ENCODE measurements at regions not wholly inside any gene's neighbourhood (a gene's known extent, or its start where the extent isn't known, plus 50 kb on each side); places are given as distances from the start of the nearest gene placed in this dataset.

DNA sequence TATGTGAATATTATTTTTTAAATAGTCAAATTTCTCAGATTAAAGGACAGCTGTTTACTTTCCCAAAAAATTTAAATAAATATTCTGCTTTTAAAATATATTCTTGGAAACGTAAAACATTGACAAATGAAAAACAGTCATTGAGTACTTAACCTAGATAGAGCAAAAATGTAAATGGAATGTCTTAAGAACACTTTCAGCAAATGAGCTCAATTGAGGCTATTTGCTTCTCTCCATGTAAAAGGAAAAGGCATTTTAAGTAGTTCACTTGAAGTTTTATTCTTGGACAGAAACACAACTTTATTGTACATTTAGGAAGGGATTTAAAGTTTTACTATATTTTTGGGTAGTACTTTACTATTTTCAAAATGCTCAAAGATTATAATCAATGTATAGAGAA lies 983.6 kb upstream of the TYRP1 start (continued):
- TF ChIP-seq CHD2 (IDR thresholded peaks at IDR 0.05; ENCODE audit: low read length, partially characterized antibody), result no peak
- no peak for TF ChIP-seq HDAC2 (IDR thresholded peaks at IDR 0.05)
- TF ChIP-seq, protein P1, sequence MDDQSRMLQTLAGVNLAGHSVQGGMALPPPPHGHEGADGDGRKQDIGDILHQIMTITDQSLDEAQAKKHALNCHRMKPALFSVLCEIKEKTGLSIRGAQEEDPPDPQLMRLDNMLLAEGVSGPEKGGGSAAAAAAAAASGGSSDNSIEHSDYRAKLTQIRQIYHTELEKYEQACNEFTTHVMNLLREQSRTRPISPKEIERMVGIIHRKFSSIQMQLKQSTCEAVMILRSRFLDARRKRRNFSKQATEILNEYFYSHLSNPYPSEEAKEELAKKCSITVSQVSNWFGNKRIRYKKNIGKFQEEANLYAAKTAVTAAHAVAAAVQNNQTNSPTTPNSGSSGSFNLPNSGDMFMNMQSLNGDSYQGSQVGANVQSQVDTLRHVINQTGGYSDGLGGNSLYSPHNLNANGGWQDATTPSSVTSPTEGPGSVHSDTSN (IDR thresholded peaks at IDR 0.05), result no peak
- no peak for TF ChIP-seq KDM1A (IDR thresholded peaks at IDR 0.05; ENCODE audit: low read depth)
- no peak for TF ChIP-seq HOXA7 (CRISPR knock-in tag; IDR thresholded peaks at IDR 0.05)
- TF ChIP-seq NR3C1 (IDR thresholded peaks at IDR 0.05), result no peak

DNA sequence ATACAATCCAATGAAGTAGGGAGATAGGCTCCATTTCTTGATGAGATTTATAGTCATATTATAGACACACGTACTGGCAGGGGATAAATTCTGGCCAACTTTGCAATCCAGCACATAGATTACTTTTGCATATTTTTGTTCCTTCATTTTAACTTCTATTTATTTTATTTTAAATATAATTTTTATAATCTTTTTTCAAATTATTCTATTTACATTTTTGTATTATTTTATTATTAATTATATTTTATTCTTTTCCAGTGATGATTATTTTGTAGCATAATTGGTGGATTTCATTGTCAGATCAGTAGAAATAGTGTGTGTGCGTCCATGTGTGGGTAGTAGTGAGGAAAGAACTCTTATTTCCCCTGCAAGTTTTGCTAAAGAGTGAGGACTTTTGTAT lies 980.1 kb upstream of the TYRP1 start:
- POLR2A ChIA-PET, result no interaction called here
- FAIRE-seq (no peak), DNase-seq (ENCODE audit: low read depth in 1 of 2, low spot score in 1 of 2) (no peak), ATAC-seq (no peak)
- CTCF ChIA-PET, result no interaction called here
- Histone ChIP-seq H3K9me3 (no peaks in the 10 kb centered on the region), H3K4me1 (no peaks in the 10 kb centered on the region), H3K4me3 (no peak overlapping the region), H3K4me2 (no peak overlapping the region), H3K27ac (no peak overlapping the region)
- TF ChIP-seq JUN (IDR thresholded peaks at IDR 0.05), result no peak
- no peak for TF ChIP-seq BHLHE40 (IDR thresholded peaks at IDR 0.05; ENCODE audit: low read depth, low read length)
- TF ChIP-seq EP300 (IDR thresholded peaks at IDR 0.05), result no peak
- TF ChIP-seq, protein P2, sequence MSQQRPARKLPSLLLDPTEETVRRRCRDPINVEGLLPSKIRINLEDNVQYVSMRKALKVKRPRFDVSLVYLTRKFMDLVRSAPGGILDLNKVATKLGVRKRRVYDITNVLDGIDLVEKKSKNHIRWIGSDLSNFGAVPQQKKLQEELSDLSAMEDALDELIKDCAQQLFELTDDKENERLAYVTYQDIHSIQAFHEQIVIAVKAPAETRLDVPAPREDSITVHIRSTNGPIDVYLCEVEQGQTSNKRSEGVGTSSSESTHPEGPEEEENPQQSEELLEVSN (IDR thresholded peaks at IDR 0.05; ENCODE audit: borderline replicate concordance, low read depth), result no peak
- no peak for TF ChIP-seq EHF (CRISPR knock-in tag; IDR thresholded peaks at IDR 0.05)
- TF ChIP-seq RARB (CRISPR knock-in tag; IDR thresholded peaks at IDR 0.05), result no peak
- TF ChIP-seq HEYL (CRISPR knock-in tag; IDR thresholded peaks at IDR 0.05), result no peak
- no peak for TF ChIP-seq POLR2AphosphoS2 (conservative IDR thresholded peaks at IDR 0.05; ENCODE audit: low read length)
- TF ChIP-seq SMC3 (IDR thresholded peaks at IDR 0.05), result no peak
- no peak for TF ChIP-seq ATOH8 (CRISPR knock-in tag; IDR thresholded peaks at IDR 0.05; ENCODE audit: low read depth)
- TF ChIP-seq TP53 (CRISPR knock-in tag; IDR thresholded peaks at IDR 0.05), result no peak
- TF ChIP-seq NFE2L2 (conservative IDR thresholded peaks at IDR 0.05; ENCODE audit: low read length), result no peak
- TF ChIP-seq KDM5A (IDR thresholded peaks at IDR 0.05), result no peak
- TF ChIP-seq MAFK (IDR thresholded peaks at IDR 0.05; ENCODE audit: partially characterized antibody), result no peak
- no peak for TF ChIP-seq HMGXB4 (CRISPR knock-in tag; IDR thresholded peaks at IDR 0.05; ENCODE audit: borderline replicate concordance)
- TF ChIP-seq RNF2 (IDR thresholded peaks at IDR 0.05; ENCODE audit: borderline replicate concordance, low read depth), result no peak
- TF ChIP-seq CBX2 (IDR thresholded peaks at IDR 0.05; ENCODE audit: borderline replicate concordance, low read depth), result no peak
- TF ChIP-seq REST (IDR thresholded peaks at IDR 0.05), result no peak
- no peak for TF ChIP-seq BCL3 (IDR thresholded peaks at IDR 0.05)
- WGBS (ENCODE audit: missing lambda C conversion rate), result 0% methylated on average over 2 of the region's 2 CpGs

All from A549 (cell line).